BJ (cell line): ENCODE measurements at regions not wholly inside any gene's neighbourhood (a gene's known extent, or its start where the extent isn't known, plus 50 kb on each side); places are given as distances from the start of the nearest gene placed in this dataset.

Source experiments
- CTCF ChIA-PET: fragments of 350-600 bp; formaldehyde crosslinking; extraction: SDS; loops from one replicate; lab custom pipeline; 2021; ENCODE audit warnings: antibody characterized with exemption, inconsistent platforms; lab: Yijun Ruan, JAX
- POLR2A ChIA-PET: fragments of 300-600 bp; sonication (Branson Sonifier 250); formaldehyde crosslinking; extraction: SDS; loops from one replicate; lab custom pipeline; 2021; ENCODE audit warnings: antibody characterized with exemption; lab: Charles Lee
- DNase-seq: peaks from one replicate; pipeline ENCODE4 v3.0.0-alpha.2; 2011; ENCODE audit warnings: low read depth
- H3K27me3 ChIP-seq: 2 replicates; pipeline ENCODE4 v1.6.0; 2011; ENCODE audit warnings: low read length; ENCODE audit not compliant: control insufficient read depth, insufficient read depth
- H3K36me3 ChIP-seq: 2 replicates; pipeline ENCODE4 v1.5.1; 2011; ENCODE audit warnings: low read length; ENCODE audit not compliant: control insufficient read depth, insufficient read depth
- H3K4me3 ChIP-seq: 2 replicates; pipeline ENCODE4 v1.5.1; 2011; ENCODE audit warnings: low read depth, mild to moderate bottlenecking, control low read depth, low read length
- CTCF ChIP-seq: IDR thresholded peaks from 2 replicates; pipeline ENCODE4 v1.5.1; 2011; ENCODE audit warnings: low read depth, mild to moderate bottlenecking, control low read depth, inconsistent platforms, low read length, moderate library complexity; ENCODE audit not compliant: insufficient read depth

DNA sequence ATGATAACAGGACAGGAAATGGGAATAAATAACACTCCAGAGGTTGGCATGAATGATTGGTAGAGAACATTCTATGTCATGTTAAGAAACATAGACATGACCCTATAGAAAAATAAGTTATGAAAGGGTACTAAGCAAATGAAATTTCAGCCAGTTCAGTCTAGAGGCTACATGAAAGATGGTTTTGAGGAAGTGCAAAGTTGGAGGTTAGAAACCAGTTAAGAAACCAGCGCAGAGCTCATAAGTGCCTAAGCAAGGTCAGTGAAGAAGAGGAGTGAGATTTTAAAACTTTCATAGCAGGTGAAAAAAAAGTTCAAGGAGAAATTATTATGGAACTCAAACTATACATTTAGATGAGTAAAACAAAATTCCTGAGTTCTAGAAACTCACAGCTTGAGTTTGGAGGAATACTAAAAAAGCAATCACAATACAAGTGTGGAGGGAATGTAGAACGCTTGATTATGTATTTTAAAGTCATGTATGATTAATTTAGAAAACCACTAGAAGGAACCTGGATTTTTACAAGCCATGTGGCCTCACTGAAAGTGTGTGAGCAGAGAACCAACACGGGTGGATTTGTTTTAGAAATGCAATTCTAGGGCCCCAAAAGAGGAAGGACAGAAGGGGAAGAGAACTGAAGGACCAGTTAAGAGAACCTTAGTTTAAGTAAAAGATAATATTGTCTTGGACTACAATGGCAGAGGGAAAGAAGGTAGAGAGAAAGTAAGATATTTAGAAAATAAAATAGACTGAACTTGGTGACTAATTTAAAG, 162.4 kb downstream of the PCDH20 start:
- DNase-seq = no peak
- H3K4me3 ChIP-seq = no peak overlapping the region
- CTCF ChIA-PET = no interaction called here
- no peaks in the 10 kb centered on the region for H3K36me3 ChIP-seq
- TF ChIP-seq CTCF = no peak
- POLR2A ChIA-PET = no interaction called here
- H3K27me3 ChIP-seq = no peaks in the 10 kb centered on the region

DNA sequence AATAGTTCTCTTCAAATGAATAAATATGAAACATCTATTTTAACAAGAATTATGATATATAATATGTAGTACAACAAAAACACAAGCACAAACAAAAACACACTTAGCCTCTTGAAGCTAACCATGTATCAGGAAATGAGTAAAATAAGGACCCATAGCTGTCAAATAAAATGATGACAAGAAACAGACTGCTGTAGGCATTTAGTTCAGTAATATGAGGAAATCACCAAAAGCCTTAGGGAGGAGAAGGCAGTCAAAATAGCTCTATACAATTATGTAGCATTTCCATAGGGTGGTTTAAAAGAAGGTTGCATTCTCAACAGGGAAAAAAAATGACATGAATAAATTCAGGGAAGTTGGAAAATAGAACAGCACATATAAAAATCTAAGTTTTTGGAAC, 163.4 kb downstream of the PCDH20 start:
- CTCF ChIA-PET = no interaction called here
- TF ChIP-seq CTCF = no peak
- no peak for DNase-seq
- POLR2A ChIA-PET = no interaction called here
- no peak overlapping the region for H3K4me3 ChIP-seq
- no peaks in the 10 kb centered on the region for H3K36me3 ChIP-seq
- no peaks in the 10 kb centered on the region for H3K27me3 ChIP-seq

DNA sequence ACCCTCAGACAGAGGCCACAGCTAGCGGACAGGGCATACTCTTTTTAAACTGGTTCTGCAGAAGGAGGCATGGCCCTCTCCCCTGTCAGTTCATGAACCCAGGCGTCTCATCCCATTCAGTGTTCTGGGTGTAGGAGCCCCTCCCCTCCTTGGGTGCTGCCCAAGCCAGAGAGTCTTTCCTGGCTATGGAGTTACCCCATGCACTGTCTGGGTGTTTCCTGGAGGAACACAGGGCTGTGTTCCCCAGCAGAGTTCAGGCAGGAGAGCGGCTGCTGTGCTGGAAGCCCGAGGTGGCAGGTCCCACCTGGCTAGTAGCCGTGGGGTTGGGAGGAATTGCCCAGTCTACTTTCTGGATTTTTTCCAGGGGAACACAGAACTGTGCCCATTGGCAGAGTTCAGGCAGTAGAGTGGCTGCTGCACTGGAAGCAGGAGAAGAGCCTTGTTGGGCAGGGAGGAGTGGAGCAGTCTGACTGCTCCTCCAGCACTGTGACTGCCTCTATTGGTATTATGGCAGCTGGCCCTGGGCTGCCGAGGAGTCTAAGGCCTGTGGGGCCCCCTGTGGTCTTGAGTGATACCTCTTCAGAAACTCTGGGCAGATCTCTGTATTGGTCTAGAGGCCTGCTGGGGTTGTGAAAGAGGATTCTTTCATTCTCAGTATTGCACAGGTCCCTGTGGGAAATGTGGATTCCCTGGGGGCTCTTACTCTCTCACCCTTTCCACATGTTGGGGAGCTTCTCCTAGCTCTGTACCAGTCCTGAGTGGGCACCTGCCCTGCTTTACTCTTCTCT, 168.3 kb downstream of the PCDH20 start:
- TF ChIP-seq CTCF = no peak
- H3K27me3 ChIP-seq = no peaks in the 10 kb centered on the region
- H3K4me3 ChIP-seq = no peak overlapping the region
- ChIA-PET POLR2A (no interaction called here), CTCF (no interaction called here)
- no peaks in the 10 kb centered on the region for H3K36me3 ChIP-seq
- no peak for DNase-seq

DNA sequence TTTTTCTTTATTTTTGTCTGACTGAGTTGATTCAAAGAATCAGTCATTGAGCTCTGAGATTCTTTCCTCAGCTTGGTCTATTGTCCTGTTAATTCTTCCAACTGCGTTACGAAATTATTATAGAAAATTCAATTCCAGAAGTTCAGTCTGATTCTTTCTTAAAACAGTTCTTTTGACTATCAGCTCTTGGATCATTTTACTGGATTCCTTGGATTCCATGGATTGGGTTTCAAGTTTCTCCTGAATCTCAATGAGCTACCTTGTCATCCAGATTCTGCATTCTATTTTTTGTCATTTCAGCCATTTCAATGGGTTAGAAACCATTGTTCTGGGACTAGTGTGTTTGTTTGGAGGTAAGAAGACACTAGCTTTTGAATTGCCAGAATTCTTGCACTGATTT, 169.3 kb downstream of the PCDH20 start:
- Histone ChIP-seq H3K4me3 (no peak overlapping the region), H3K36me3 (no peaks in the 10 kb centered on the region), H3K27me3 (no peaks in the 10 kb centered on the region)
- POLR2A ChIA-PET = no interaction called here
- DNase-seq = no peak
- CTCF ChIA-PET = no interaction called here
- TF ChIP-seq CTCF = no peak

- ChIA-PET CTCF (no interaction called here), POLR2A (no interaction called here)
- no peak for DNase-seq
- Histone ChIP-seq H3K4me3 (no peak overlapping the region), H3K36me3 (no peaks in the 10 kb centered on the region), H3K27me3 (no peaks in the 10 kb centered on the region)
- TF ChIP-seq CTCF = no peak
Observed at GRCh38 chr13:61215601-61216000, 200.0 kb downstream of the PCDH20 start.
